ENCODE measurements at regions not wholly inside any gene's neighbourhood (a gene's known extent, or its start where the extent isn't known, plus 50 kb on each side); places are given as distances from the start of the nearest gene placed in this dataset.

GRCh38 chr11:21912285-21912684 is 280.6 kb upstream of the ANO5 start:
- no peak for TF ChIP-seq ZBTB33 (CRISPR knock-in tag; IDR thresholded peaks at IDR 0.05)
- no peak for TF ChIP-seq ZNF572 (CRISPR knock-in tag; IDR thresholded peaks at IDR 0.05)
- TF ChIP-seq NFE2 (CRISPR knock-in tag; IDR thresholded peaks at IDR 0.05) = no peak
- TF ChIP-seq SUZ12 (IDR thresholded peaks at IDR 0.05; ENCODE audit: low read depth, low read length) = no peak
- no peak for TF ChIP-seq SRSF1 (optimal IDR thresholded peaks at IDR 0.05; ENCODE audit: low read depth, low read length)
- no peak for TF ChIP-seq BCL6 (CRISPR knock-in tag; IDR thresholded peaks at IDR 0.05)
- no peak for TF ChIP-seq RELA (CRISPR knock-in tag; IDR thresholded peaks at IDR 0.05)
- no peak for TF ChIP-seq ZMAT5 (CRISPR knock-in tag; IDR thresholded peaks at IDR 0.05; ENCODE audit: borderline replicate concordance, low read depth)
- no peak for TF ChIP-seq ZBTB43 (CRISPR knock-in tag; conservative IDR thresholded peaks at IDR 0.05)
- no peak for TF ChIP-seq GTF2F1 (IDR thresholded peaks at IDR 0.05; ENCODE audit: low read length)
- TF ChIP-seq ZNF513 (CRISPR knock-in tag; conservative IDR thresholded peaks at IDR 0.05) = no peak
- no peak for TF ChIP-seq ATAD3A (CRISPR knock-in tag; IDR thresholded peaks at IDR 0.05)
- no peak overlapping the region for H3K27ac ChIP-seq (ENCODE audit: extremely low read length, insufficient read depth, low read length)
- H3K4me1 ChIP-seq (ENCODE audit: insufficient read depth, low read length) = no peaks in the 10 kb centered on the region
- no peaks in the 10 kb centered on the region for H3K79me2 ChIP-seq (ENCODE audit: insufficient read depth, low read length)
- BruUV-seq (replicated peaks) = no TSS peak
- DNase-seq (ENCODE audit: low spot score) (no peak), FAIRE-seq (no peak), ATAC-seq (no peak)
- no peaks in the 10 kb centered on the region for H3K36me3 ChIP-seq (replicated peaks in 1 of 2; ENCODE audit: control insufficient read depth in 1 of 2, insufficient read depth in 2 of 2, low read length in 2 of 2)
- H2AFZ ChIP-seq (ENCODE audit: low read length) = no peak overlapping the region
- no peak overlapping the region for H3K4me2 ChIP-seq (ENCODE audit: low read depth, low read length)
- intact Hi-C loops (cut with micrococcal nuclease; ENCODE audit: unreplicated experiment) = no loop called here
- in situ Hi-C loops (cut with HindIII; ENCODE audit: extremely low pct_ligation_motif_present, low pct_unique_long_range_greater_than_20kb) = no loop called here
- WGBS (ENCODE audit: low lambda C conversion rate) = 0% methylated on average over 1 of the region's 1 CpG
- ChIA-PET CTCF (ENCODE audit: low intra/inter-chr PET ratio, low total read pairs) (no interaction called here), POLR2A (no interaction called here)
- H3K27me3 ChIP-seq (ENCODE audit: control insufficient read depth in 1 of 2, insufficient read depth in 2 of 2, low read length in 2 of 2) = no peaks in the 10 kb centered on the region
- H3K9me3 ChIP-seq (ENCODE audit: low read length) = peaks cover 39% of the 10 kb centered on the region
- H3K4me3 ChIP-seq (replicated peaks in 1 of 3; ENCODE audit: insufficient read depth in 1 of 3, low read depth in 2 of 3, low read length in 3 of 3) = no peak overlapping the region
- no peak overlapping the region for H3K9ac ChIP-seq (ENCODE audit: insufficient read depth, low read depth, low read length)
- no peaks in the 10 kb centered on the region for H4K20me1 ChIP-seq (ENCODE audit: insufficient read depth, low read length)
